ENCODE measurements at regions not wholly inside any gene's neighbourhood (a gene's known extent, or its start where the extent isn't known, plus 50 kb on each side); places are given as distances from the start of the nearest gene placed in this dataset.

DNA sequence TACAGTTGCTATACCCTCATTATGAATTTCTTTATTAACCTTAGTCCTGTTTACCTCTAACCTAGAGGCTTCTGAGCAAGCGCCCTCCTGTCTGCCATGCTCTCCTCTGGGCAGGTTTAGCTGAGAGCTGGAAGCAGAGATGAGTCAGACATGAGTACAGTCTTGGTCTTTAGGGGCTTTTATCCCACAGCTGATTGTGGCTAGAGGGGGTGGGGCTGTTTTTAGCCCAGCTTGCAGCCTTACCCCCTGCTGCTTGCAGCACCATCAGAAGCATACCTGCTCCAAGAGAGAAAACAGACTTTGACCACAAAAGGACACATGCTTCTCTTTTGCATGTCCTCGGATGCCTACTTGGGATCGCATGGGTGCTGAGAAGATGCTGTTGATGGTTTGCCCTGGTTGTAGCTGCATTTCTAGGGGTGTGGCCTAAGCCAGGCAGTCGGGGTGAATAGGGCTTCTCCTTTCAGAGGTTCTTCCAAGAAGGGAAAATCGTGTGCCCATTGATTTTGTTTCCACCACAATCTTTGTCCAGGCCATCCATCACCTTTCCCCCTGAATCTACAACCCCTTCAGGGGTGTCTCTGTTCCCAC lies 115.0 kb upstream of the LGALSL start:
- H3K27ac ChIP-seq (ENCODE audit: low read length): no peak overlapping the region
- H3K4me3 ChIP-seq (ENCODE audit: low read length): no peak overlapping the region
- no peaks in the 10 kb centered on the region for H4K20me1 ChIP-seq (ENCODE audit: insufficient read depth, low read length)
- no peak overlapping the region for H3K9ac ChIP-seq (ENCODE audit: low read length)
- peaks cover 5% of the 10 kb centered on the region; the same call in 1 of the 2 replicates for H3K4me1 ChIP-seq (ENCODE audit: low read length)
- H2AFZ ChIP-seq (ENCODE audit: low read depth, low read length): no peak overlapping the region
- H3K36me3 ChIP-seq (replicated peaks; ENCODE audit: low read depth, low read length): no peaks in the 10 kb centered on the region
- no peak overlapping the region for H3K4me2 ChIP-seq (ENCODE audit: low read length)
- H3K79me2 ChIP-seq (ENCODE audit: low read length): no peaks in the 10 kb centered on the region
- no peaks in the 10 kb centered on the region for H3K27me3 ChIP-seq (ENCODE audit: low read depth, low read length)
- no peak for TF ChIP-seq EZH2phosphoT487 (IDR thresholded peaks at IDR 0.05; ENCODE audit: low read depth)
- TF ChIP-seq, protein P1, sequence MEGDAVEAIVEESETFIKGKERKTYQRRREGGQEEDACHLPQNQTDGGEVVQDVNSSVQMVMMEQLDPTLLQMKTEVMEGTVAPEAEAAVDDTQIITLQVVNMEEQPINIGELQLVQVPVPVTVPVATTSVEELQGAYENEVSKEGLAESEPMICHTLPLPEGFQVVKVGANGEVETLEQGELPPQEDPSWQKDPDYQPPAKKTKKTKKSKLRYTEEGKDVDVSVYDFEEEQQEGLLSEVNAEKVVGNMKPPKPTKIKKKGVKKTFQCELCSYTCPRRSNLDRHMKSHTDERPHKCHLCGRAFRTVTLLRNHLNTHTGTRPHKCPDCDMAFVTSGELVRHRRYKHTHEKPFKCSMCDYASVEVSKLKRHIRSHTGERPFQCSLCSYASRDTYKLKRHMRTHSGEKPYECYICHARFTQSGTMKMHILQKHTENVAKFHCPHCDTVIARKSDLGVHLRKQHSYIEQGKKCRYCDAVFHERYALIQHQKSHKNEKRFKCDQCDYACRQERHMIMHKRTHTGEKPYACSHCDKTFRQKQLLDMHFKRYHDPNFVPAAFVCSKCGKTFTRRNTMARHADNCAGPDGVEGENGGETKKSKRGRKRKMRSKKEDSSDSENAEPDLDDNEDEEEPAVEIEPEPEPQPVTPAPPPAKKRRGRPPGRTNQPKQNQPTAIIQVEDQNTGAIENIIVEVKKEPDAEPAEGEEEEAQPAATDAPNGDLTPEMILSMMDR (IDR thresholded peaks at IDR 0.05; ENCODE audit: low read depth, low read length): no peak
- H3K9me3 ChIP-seq (ENCODE audit: insufficient read depth, low read length): no peaks in the 10 kb centered on the region

DNA sequence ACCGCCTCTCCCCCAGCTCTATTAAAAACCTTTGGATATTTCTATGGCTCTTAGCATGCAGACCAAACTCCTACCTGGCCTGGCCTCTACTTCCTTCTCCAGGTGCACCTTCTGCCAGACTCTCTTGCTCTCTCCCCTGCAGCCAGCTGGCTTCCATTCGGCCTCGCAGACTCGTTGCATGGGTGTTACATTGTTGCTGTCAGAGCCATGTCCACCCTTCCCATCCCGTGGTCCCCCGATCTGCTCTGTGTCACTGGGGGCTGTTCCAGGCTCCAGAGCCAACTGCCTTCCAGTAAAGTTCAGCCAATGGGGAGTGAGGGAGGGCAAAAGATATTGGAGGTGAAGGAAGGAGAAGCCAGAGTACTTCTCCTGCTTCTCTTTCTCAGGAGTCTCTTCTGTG lies 112.5 kb upstream of the LGALSL start:
- H3K9me3 ChIP-seq (ENCODE audit: insufficient read depth, low read length): no peaks in the 10 kb centered on the region
- no peaks in the 10 kb centered on the region for H3K79me2 ChIP-seq (ENCODE audit: low read length)
- no peaks in the 10 kb centered on the region for H4K20me1 ChIP-seq (ENCODE audit: insufficient read depth, low read length)
- no peak overlapping the region for H3K4me2 ChIP-seq (ENCODE audit: low read length)
- no peak overlapping the region for H2AFZ ChIP-seq (ENCODE audit: low read depth, low read length)
- no peaks in the 10 kb centered on the region for H3K27me3 ChIP-seq (ENCODE audit: low read depth, low read length)
- no peak overlapping the region for H3K27ac ChIP-seq (ENCODE audit: low read length)
- H3K4me3 ChIP-seq (ENCODE audit: low read length): no peak overlapping the region
- TF ChIP-seq EZH2phosphoT487 (IDR thresholded peaks at IDR 0.05; ENCODE audit: low read depth): no peak
- TF ChIP-seq, protein P1 (IDR thresholded peaks at IDR 0.05; ENCODE audit: low read depth, low read length): no peak
- H3K36me3 ChIP-seq (replicated peaks; ENCODE audit: low read depth, low read length): no peaks in the 10 kb centered on the region
- peaks cover 5% of the 10 kb centered on the region; the same call in 1 of the 2 replicates for H3K4me1 ChIP-seq (ENCODE audit: low read length)
- H3K9ac ChIP-seq (ENCODE audit: low read length): no peak overlapping the region

DNA sequence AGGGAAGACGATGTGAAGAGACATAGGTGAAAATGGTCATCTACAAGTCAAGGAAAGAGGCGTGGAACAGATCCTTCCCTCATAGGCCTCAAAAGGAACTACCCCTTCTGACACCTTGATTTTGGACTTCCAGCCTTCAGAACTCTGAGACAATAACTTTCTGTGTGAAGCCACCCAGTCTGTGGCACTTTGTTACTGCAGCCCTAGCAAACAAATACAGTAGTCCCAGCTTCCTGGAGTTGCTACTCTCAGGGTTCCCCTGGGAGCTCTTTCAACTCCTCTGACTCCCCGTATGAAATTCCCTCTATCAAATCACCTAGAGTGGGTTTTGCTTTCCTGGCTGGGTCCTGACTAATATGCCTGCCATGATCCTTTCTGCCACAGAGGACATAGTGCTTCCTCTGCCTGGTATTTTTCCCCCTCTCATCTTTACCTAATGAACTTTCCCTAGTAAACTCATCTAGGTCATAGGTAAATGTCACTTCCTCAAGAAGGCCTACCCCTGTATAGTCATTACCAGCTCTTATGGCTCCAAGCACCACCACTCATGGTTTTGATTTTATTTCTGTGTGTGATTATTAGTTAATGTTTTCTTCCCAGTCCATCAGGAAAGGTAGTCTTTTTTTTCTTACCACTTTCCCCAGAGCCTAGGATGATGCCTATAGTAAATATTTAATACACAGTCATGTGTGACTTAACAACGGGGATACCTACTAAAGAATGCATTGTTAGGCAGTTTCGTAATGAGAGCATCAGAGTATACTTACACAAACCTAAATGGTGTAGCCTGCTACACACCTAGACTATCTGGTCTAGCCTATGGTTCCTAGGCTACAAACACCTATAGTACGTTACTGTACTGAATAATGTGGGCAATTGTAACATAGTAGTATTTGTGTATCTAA lies 111.5 kb upstream of the LGALSL start:
- no peaks in the 10 kb centered on the region for H3K27me3 ChIP-seq (ENCODE audit: low read depth, low read length)
- no peak overlapping the region for H3K4me2 ChIP-seq (ENCODE audit: low read length)
- no peak overlapping the region for H3K9ac ChIP-seq (ENCODE audit: low read length)
- TF ChIP-seq, protein P1 (IDR thresholded peaks at IDR 0.05; ENCODE audit: low read depth, low read length): no peak
- no peak for TF ChIP-seq EZH2phosphoT487 (IDR thresholded peaks at IDR 0.05; ENCODE audit: low read depth)
- peaks cover 5% of the 10 kb centered on the region; the same call in 1 of the 2 replicates for H3K4me1 ChIP-seq (ENCODE audit: low read length)
- H3K36me3 ChIP-seq (replicated peaks; ENCODE audit: low read depth, low read length): no peaks in the 10 kb centered on the region
- no peak overlapping the region for H3K27ac ChIP-seq (ENCODE audit: low read length)
- H3K4me3 ChIP-seq (ENCODE audit: low read length): no peak overlapping the region
- H3K9me3 ChIP-seq (ENCODE audit: insufficient read depth, low read length): no peaks in the 10 kb centered on the region
- H4K20me1 ChIP-seq (ENCODE audit: insufficient read depth, low read length): no peaks in the 10 kb centered on the region
- H3K79me2 ChIP-seq (ENCODE audit: low read length): no peaks in the 10 kb centered on the region
- H2AFZ ChIP-seq (ENCODE audit: low read depth, low read length): no peak overlapping the region

GRCh38 chr2:64344999-64345576 lies 108.9 kb upstream of the LGALSL start:
- no peak overlapping the region for H3K4me3 ChIP-seq (ENCODE audit: low read length)
- H3K9me3 ChIP-seq (ENCODE audit: insufficient read depth, low read length): no peaks in the 10 kb centered on the region
- H3K9ac ChIP-seq (ENCODE audit: low read length): no peak overlapping the region
- H3K36me3 ChIP-seq (replicated peaks; ENCODE audit: low read depth, low read length): no peaks in the 10 kb centered on the region
- H3K79me2 ChIP-seq (ENCODE audit: low read length): no peaks in the 10 kb centered on the region
- H3K4me1 ChIP-seq (ENCODE audit: low read length): no peaks in the 10 kb centered on the region
- no peaks in the 10 kb centered on the region for H3K27me3 ChIP-seq (ENCODE audit: low read depth, low read length)
- no peak overlapping the region for H3K4me2 ChIP-seq (ENCODE audit: low read length)
- no peak overlapping the region for H3K27ac ChIP-seq (ENCODE audit: low read length)
- no peaks in the 10 kb centered on the region for H4K20me1 ChIP-seq (ENCODE audit: insufficient read depth, low read length)
- H2AFZ ChIP-seq (ENCODE audit: low read depth, low read length): no peak overlapping the region
- TF ChIP-seq, protein P1 (IDR thresholded peaks at IDR 0.05; ENCODE audit: low read depth, low read length): no peak
- TF ChIP-seq EZH2phosphoT487 (IDR thresholded peaks at IDR 0.05; ENCODE audit: low read depth): no peak

All from OCI-LY3 (cell line).